ENCODE measurements at regions not wholly inside any gene's neighbourhood (a gene's known extent, or its start where the extent isn't known, plus 50 kb on each side); places are given as distances from the start of the nearest gene placed in this dataset.

- DNase-seq, result no peak
Measured at GRCh38 chr4:162715401-162715800, 451.3 kb downstream of the NAF1 start.

GRCh38 chr4:162707962-162708361 lies 458.7 kb downstream of the NAF1 start:
- no peak for DNase-seq

- no peak for DNase-seq
Measured at GRCh38 chr4:162706632-162707031, 460.1 kb downstream of the NAF1 start.

GRCh38 chr4:162706051-162706450 lies 460.6 kb downstream of the NAF1 start:
- no peak for DNase-seq

- DNase-seq, result no peak
Measured at GRCh38 chr4:162705130-162705803, 461.4 kb downstream of the NAF1 start.

- DNase-seq, result no peak
Measured at GRCh38 chr4:162700815-162701361, 465.8 kb downstream of the NAF1 start.

GRCh38 chr4:162700358-162700757 lies 466.3 kb downstream of the NAF1 start:
- DNase-seq, result no peak

- no peak for DNase-seq
Measured at GRCh38 chr4:162699629-162700028, 467.1 kb downstream of the NAF1 start.

- no peak for DNase-seq
Measured at GRCh38 chr4:162685410-162685809, 481.3 kb downstream of the NAF1 start.

GRCh38 chr4:162684998-162685397 lies 481.7 kb downstream of the NAF1 start:
- no peak for DNase-seq

- DNase-seq, result no peak
Measured at GRCh38 chr4:162684371-162684700, 482.4 kb downstream of the NAF1 start.

GRCh38 chr4:162683659-162684370 lies 482.9 kb downstream of the NAF1 start:
- no peak for DNase-seq

- no peak for DNase-seq
Measured at GRCh38 chr4:162682651-162683050, 484.0 kb downstream of the NAF1 start.

GRCh38 chr4:162681212-162681611 lies 485.5 kb downstream of the NAF1 start:
- DNase-seq, result no peak

- no peak for DNase-seq
Measured at GRCh38 chr4:162675661-162676060, 491.0 kb downstream of the NAF1 start.

- no peak for DNase-seq
Measured at GRCh38 chr4:162661913-162662312, 498.1 kb upstream of the FSTL5 start.

GRCh38 chr4:162659716-162660115 lies 495.9 kb upstream of the FSTL5 start:
- no peak for DNase-seq

- DNase-seq, result no peak
Measured at GRCh38 chr4:162657966-162658365, 494.2 kb upstream of the FSTL5 start.

- no peak for DNase-seq
Measured at GRCh38 chr4:162650166-162650565, 486.4 kb upstream of the FSTL5 start.

- no peak for DNase-seq
Measured at GRCh38 chr4:162645381-162645780, 481.6 kb upstream of the FSTL5 start.

GRCh38 chr4:162644346-162644745 lies 480.5 kb upstream of the FSTL5 start:
- no peak for DNase-seq

GRCh38 chr4:162640152-162640551 lies 476.4 kb upstream of the FSTL5 start:
- DNase-seq, result no peak

GRCh38 chr4:162634390-162634789 lies 470.6 kb upstream of the FSTL5 start:
- no peak for DNase-seq

- DNase-seq, result no peak
Measured at GRCh38 chr4:162622664-162623063, 458.9 kb upstream of the FSTL5 start.

- DNase-seq, result no peak
Measured at GRCh38 chr4:162610116-162610515, 446.3 kb upstream of the FSTL5 start.
